SKM-1 treated with dmso at 0.1 percent for 144 hours (cell line): ENCODE measurements at regions not wholly inside any gene's neighbourhood (a gene's known extent, or its start where the extent isn't known, plus 50 kb on each side); places are given as distances from the start of the nearest gene placed in this dataset.
A peak's percentile ranks its signal among the peaks of the same experiment; 100 is the strongest.
"Not testable (repeated sequence)": the region's sequence is repeated elsewhere in the genome, so short reads cannot be mapped to it uniquely, and the experiment has no call there.

Experiments
- DNase-seq: peaks from one replicate; lab custom pipeline; 2025; ENCODE audit not compliant: unreplicated experiment; lab: John Stamatoyannopoulos, UW

GRCh38 chr10:71015674-71016073, 127.3 kb upstream of the PCBD1 start:
- DNase-seq, result peak; percentile 38

GRCh38 chr10:71020061-71020460, 131.7 kb upstream of the PCBD1 start:
- not testable (repeated sequence) for DNase-seq

- no peak for DNase-seq
Observed at GRCh38 chr10:71021402-71021801, 133.0 kb upstream of the PCBD1 start.

- no peak for DNase-seq
Observed at GRCh38 chr10:71023704-71024283, 135.4 kb upstream of the PCBD1 start.

GRCh38 chr10:71024490-71024889, 136.1 kb upstream of the PCBD1 start:
- DNase-seq, result no peak

GRCh38 chr10:71025535-71025934, 137.2 kb upstream of the PCBD1 start:
- no peak for DNase-seq

GRCh38 chr10:71028066-71028465, 139.7 kb upstream of the PCBD1 start:
- no peak for DNase-seq

GRCh38 chr10:71029411-71029892, 141.1 kb upstream of the PCBD1 start:
- no peak for DNase-seq

- DNase-seq, result no peak
Observed at GRCh38 chr10:71029907-71030306, 141.5 kb upstream of the PCBD1 start.

GRCh38 chr10:71031026-71031425, 142.7 kb upstream of the PCBD1 start:
- no peak for DNase-seq

GRCh38 chr10:71031603-71032002, 143.2 kb upstream of the PCBD1 start:
- no peak for DNase-seq

GRCh38 chr10:71032887-71033286, 144.5 kb upstream of the PCBD1 start:
- DNase-seq, result no peak

- DNase-seq, result no peak
Observed at GRCh38 chr10:71033396-71033980, 145.1 kb upstream of the PCBD1 start.

GRCh38 chr10:71035511-71036296, 147.3 kb upstream of the PCBD1 start:
- no peak for DNase-seq

- DNase-seq, result no peak
Observed at GRCh38 chr10:71036297-71036966, 148.1 kb upstream of the PCBD1 start.

GRCh38 chr10:71038091-71038633, 149.8 kb upstream of the PCBD1 start:
- no peak for DNase-seq

- DNase-seq, result no peak
Observed at GRCh38 chr10:71038921-71039320, 150.6 kb upstream of the PCBD1 start.

- no peak for DNase-seq
Observed at GRCh38 chr10:71039551-71039950, 151.2 kb upstream of the PCBD1 start.

- no peak for DNase-seq
Observed at GRCh38 chr10:71040343-71040742, 152.0 kb upstream of the PCBD1 start.

GRCh38 chr10:71040846-71041605, 152.7 kb upstream of the PCBD1 start:
- DNase-seq, result no peak

GRCh38 chr10:71042216-71042615, 153.9 kb upstream of the PCBD1 start:
- DNase-seq, result no peak
